GM18909 (cell line): ENCODE measurements at regions not wholly inside any gene's neighbourhood (a gene's known extent, or its start where the extent isn't known, plus 50 kb on each side); places are given as distances from the start of the nearest gene placed in this dataset.
"Not testable (repeated sequence)": the region's sequence is repeated elsewhere in the genome, so short reads cannot be mapped to it uniquely, and the experiment has no call there.

Experiments
- ATAC-seq: cut with Tn5 transposase; IDR thresholded peaks from one replicate; pipeline ENCODE4 v1.9.1; 2021; ENCODE audit warnings: mild to moderate bottlenecking; ENCODE audit not compliant: unreplicated experiment, poor library complexity

GRCh38 chr9:95689669-95690068 is 172.9 kb upstream of the PTCH1 start:
- ATAC-seq: no peak

- no peak for ATAC-seq
These were observed 167.7 kb upstream of the PTCH1 start for GRCh38 chr9:95684516-95684915.

GRCh38 chr9:95680306-95680705 is 163.5 kb upstream of the PTCH1 start:
- not testable (repeated sequence) for ATAC-seq

- no peak for ATAC-seq
These were observed 163.1 kb upstream of the PTCH1 start for GRCh38 chr9:95679874-95680273.

GRCh38 chr9:95678759-95679158 is 162.0 kb upstream of the PTCH1 start:
- no peak for ATAC-seq

GRCh38 chr9:95670122-95670521 is 153.4 kb upstream of the PTCH1 start:
- no peak for ATAC-seq

GRCh38 chr9:95669253-95669652 is 152.5 kb upstream of the PTCH1 start:
- ATAC-seq: no peak

- ATAC-seq: no peak
These were observed 151.0 kb upstream of the PTCH1 start for GRCh38 chr9:95667789-95668188.

GRCh38 chr9:95666785-95667155 is 150.0 kb upstream of the PTCH1 start:
- ATAC-seq: no peak

GRCh38 chr9:95666096-95666784 is 149.5 kb upstream of the PTCH1 start:
- ATAC-seq: no peak

- no peak for ATAC-seq
These were observed 136.5 kb upstream of the PTCH1 start for GRCh38 chr9:95653246-95653645.

- no peak for ATAC-seq
These were observed 133.9 kb upstream of the PTCH1 start for GRCh38 chr9:95650720-95651119.

- ATAC-seq: no peak
These were observed 133.0 kb upstream of the PTCH1 start for GRCh38 chr9:95649801-95650213.

- ATAC-seq: no peak
These were observed 131.5 kb upstream of the PTCH1 start for GRCh38 chr9:95648225-95648624.

GRCh38 chr9:95645992-95646391 is 129.2 kb upstream of the PTCH1 start:
- no peak for ATAC-seq

GRCh38 chr9:95645579-95645978 is 128.8 kb upstream of the PTCH1 start:
- ATAC-seq: no peak

- ATAC-seq: no peak
These were observed 127.6 kb upstream of the PTCH1 start for GRCh38 chr9:95644377-95644776.

- no peak for ATAC-seq
These were observed 126.8 kb upstream of the PTCH1 start for GRCh38 chr9:95643619-95644018.

GRCh38 chr9:95642189-95642588 is 125.4 kb upstream of the PTCH1 start:
- ATAC-seq: no peak

GRCh38 chr9:95641586-95641985 is 124.8 kb upstream of the PTCH1 start:
- ATAC-seq: no peak

GRCh38 chr9:95640336-95640735 is 123.6 kb upstream of the PTCH1 start:
- no peak for ATAC-seq

- ATAC-seq: no peak
These were observed 119.4 kb upstream of the PTCH1 start for GRCh38 chr9:95635986-95636671.
